CD8-positive, alpha-beta memory T cell (primary cell): ENCODE measurements at regions not wholly inside any gene's neighbourhood (a gene's known extent, or its start where the extent isn't known, plus 50 kb on each side); places are given as distances from the start of the nearest gene placed in this dataset.

Experiments used
- CTCF ChIA-PET: fragments of 350-600 bp; sonication (Branson Sonifier 250); formaldehyde crosslinking; loops from one replicate; lab custom pipeline; 2021; ENCODE audit warnings: antibody characterized with exemption; lab: Charles Lee
- POLR2A ChIA-PET: fragments of 350-600 bp; sonication (Branson Sonifier 250); formaldehyde crosslinking; loops from one replicate; lab custom pipeline; 2021; ENCODE audit warnings: antibody characterized with exemption; lab: Charles Lee
- DNase-seq, 5 donors: peaks; one replicate each; pipeline versions ENCODE4 v3.0.0 to v3.0.0-alpha.2; 2020 to 2022; ENCODE audit warnings: mixed read lengths in 1 of 5
- H3K27ac ChIP-seq: one replicate; pipeline ENCODE4 v1.7.0; 2013; ENCODE audit warnings: low read depth, mild to moderate bottlenecking, low read length, moderate library complexity
- H3K27me3 ChIP-seq: 2 replicates; pipeline ENCODE4 v1.7.0; 2013; ENCODE audit warnings: low read length, mild to moderate bottlenecking; ENCODE audit not compliant: insufficient read depth, poor library complexity, severe bottlenecking
- H3K36me3 ChIP-seq: 2 replicates; pipeline ENCODE4 v1.7.0; 2013; ENCODE audit warnings: mild to moderate bottlenecking, low read length, moderate library complexity; ENCODE audit not compliant: insufficient read depth
- H3K4me1 ChIP-seq: 2 replicates; pipeline ENCODE4 v1.7.0; 2013; ENCODE audit warnings: mild to moderate bottlenecking, low read length, moderate library complexity; ENCODE audit not compliant: insufficient read depth
- H3K4me3 ChIP-seq: 2 replicates; pipeline ENCODE4 v1.7.0; 2013; ENCODE audit warnings: mild to moderate bottlenecking, low read length
- H3K9me3 ChIP-seq: 2 replicates; pipeline ENCODE4 v1.7.0; 2013; ENCODE audit warnings: mild to moderate bottlenecking, low read length
- H3K27ac Mint-ChIP-seq, 8 donors: one replicate each; pipeline ENCODE4 v1.8.0; 2020 to 2021; ENCODE audit warnings: mixed read lengths in 8 of 8, mild to moderate bottlenecking in 6 of 8, inconsistent platforms in 3 of 8, moderate library complexity in 3 of 8
- H3K27me3 Mint-ChIP-seq, 2 donors: one replicate each; pipeline ENCODE4 v1.8.0; 2020 to 2021; ENCODE audit warnings: mixed read lengths in 2 of 2, mild to moderate bottlenecking in 1 of 2, moderate library complexity in 1 of 2
- H3K36me3 Mint-ChIP-seq, 3 donors: one replicate each; pipeline ENCODE4 v1.8.0; 2020 to 2021; ENCODE audit warnings: mixed read lengths in 3 of 3, inconsistent platforms in 1 of 3, mild to moderate bottlenecking in 1 of 3
- H3K4me1 Mint-ChIP-seq, 3 donors: one replicate each; pipeline ENCODE4 v1.8.0; 2020 to 2021; ENCODE audit warnings: mixed read lengths in 3 of 3, inconsistent platforms in 1 of 3, mild to moderate bottlenecking in 1 of 3
- H3K4me3 Mint-ChIP-seq, 7 donors: one replicate each; pipeline ENCODE4 v1.8.0; 2020 to 2021; ENCODE audit warnings: mixed read lengths in 7 of 7, mild to moderate bottlenecking in 6 of 7, moderate library complexity in 4 of 7, inconsistent platforms in 2 of 7
- H3K9me3 Mint-ChIP-seq, 5 donors: one replicate each; pipeline ENCODE4 v1.8.0; 2020 to 2022; ENCODE audit warnings: mixed read lengths in 5 of 5, mild to moderate bottlenecking in 3 of 5, moderate library complexity in 2 of 5, inconsistent platforms in 1 of 5

DNA sequence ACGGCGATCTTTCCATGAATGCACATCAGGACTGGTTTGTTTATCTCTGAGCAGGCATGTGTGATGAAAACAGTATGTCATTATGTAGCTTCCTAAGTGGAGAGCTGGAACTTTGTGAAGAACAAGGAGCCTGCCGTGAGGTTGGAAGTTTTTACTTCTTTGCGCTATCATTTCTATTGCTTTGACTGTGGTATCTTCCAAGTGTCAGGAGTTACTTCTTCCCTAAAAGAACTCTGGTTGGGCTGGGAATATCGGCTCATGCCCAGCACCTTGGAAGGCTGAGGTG, 167.4 kb upstream of the AHR start:
- Mint-ChIP-seq H3K4me3 (no peak overlapping the region), H3K4me1 (peaks cover 5 to 34% (median 21%) of the 10 kb centered on the region in 3 donors), H3K27me3 (no peaks in the 10 kb centered on the region), H3K36me3 (peaks cover 0 to 2% (median 0%) of the 10 kb centered on the region in 3 donors), H3K27ac (no peak overlapping the region), H3K9me3 (no peaks in the 10 kb centered on the region)
- H3K27me3 ChIP-seq = no peaks in the 10 kb centered on the region
- no peaks in the 10 kb centered on the region for H3K9me3 ChIP-seq
- ChIA-PET CTCF (no interaction called here), POLR2A (no interaction called here)
- no peak overlapping the region for H3K4me3 ChIP-seq
- no peak for DNase-seq
- no peaks in the 10 kb centered on the region for H3K4me1 ChIP-seq
- no peak overlapping the region for H3K27ac ChIP-seq
- no peaks in the 10 kb centered on the region for H3K36me3 ChIP-seq

- H3K9me3 Mint-ChIP-seq = no peaks in the 10 kb centered on the region
- H3K4me3 ChIP-seq = no peak overlapping the region
- no peaks in the 10 kb centered on the region for H3K9me3 ChIP-seq
- no peaks in the 10 kb centered on the region for H3K36me3 ChIP-seq
- peaks cover 0 to 2% (median 0%) of the 10 kb centered on the region in 3 donors for H3K36me3 Mint-ChIP-seq
- POLR2A ChIA-PET = no interaction called here
- DNase-seq = no peak
- H3K4me1 ChIP-seq = no peaks in the 10 kb centered on the region
- H3K27ac Mint-ChIP-seq = no peak overlapping the region
- peaks cover 8 to 31% (median 15%) of the 10 kb centered on the region in 3 donors for H3K4me1 Mint-ChIP-seq
- H3K4me3 Mint-ChIP-seq = no peak overlapping the region
- H3K27ac ChIP-seq = no peak overlapping the region
- no peaks in the 10 kb centered on the region for H3K27me3 Mint-ChIP-seq
- CTCF ChIA-PET = interaction anchor here (1.5 kb wide), 1 partner anchor 18 kb away, joined by 4 read pairs; no protein-coding TSS in a partner anchor
- no peaks in the 10 kb centered on the region for H3K27me3 ChIP-seq
Measured at GRCh38 chr7:17131983-17132655, 166.3 kb upstream of the AHR start.

GRCh38 chr7:17132726-17133125, 165.7 kb upstream of the AHR start:
- Mint-ChIP-seq H3K36me3 (peaks cover 0 to 2% (median 0%) of the 10 kb centered on the region in 3 donors), H3K27me3 (no peaks in the 10 kb centered on the region), H3K4me3 (no peak overlapping the region), H3K9me3 (no peaks in the 10 kb centered on the region), H3K27ac (no peak overlapping the region), H3K4me1 (peaks cover 9 to 33% (median 16%) of the 10 kb centered on the region in 3 donors)
- Histone ChIP-seq H3K9me3 (no peaks in the 10 kb centered on the region), H3K27ac (no peak overlapping the region), H3K36me3 (no peaks in the 10 kb centered on the region), H3K4me1 (peaks cover under 1% of the 10 kb centered on the region), H3K4me3 (no peak overlapping the region), H3K27me3 (no peaks in the 10 kb centered on the region)
- DNase-seq = no peak
- CTCF ChIA-PET = interaction anchor here (1.5 kb wide), 1 partner anchor 18 kb away, joined by 4 read pairs; no protein-coding TSS in a partner anchor
- POLR2A ChIA-PET = no interaction called here

- Mint-ChIP-seq H3K36me3 (peaks cover 0 to 2% (median 0%) of the 10 kb centered on the region in 3 donors), H3K27ac (peak overlapping the region in 1 of 8 donors; percentile 75), H3K27me3 (no peaks in the 10 kb centered on the region), H3K4me3 (peak overlapping the region in 1 of 7 donors; percentile 14), H3K4me1 (peaks cover 19 to 46% (median 29%) of the 10 kb centered on the region in 3 donors), H3K9me3 (no peaks in the 10 kb centered on the region)
- Histone ChIP-seq H3K9me3 (no peaks in the 10 kb centered on the region), H3K4me1 (peaks cover 13% of the 10 kb centered on the region), H3K4me3 (no peak overlapping the region), H3K36me3 (no peaks in the 10 kb centered on the region), H3K27me3 (no peaks in the 10 kb centered on the region), H3K27ac (no peak overlapping the region)
- DNase-seq = no peak
- ChIA-PET POLR2A (no interaction called here), CTCF (interaction anchor here (1.0 kb wide), 1 partner anchor 10 kb away, joined by 3 read pairs; no protein-coding TSS in a partner anchor)
Measured at GRCh38 chr7:17133977-17134376, 164.5 kb upstream of the AHR start.

DNA sequence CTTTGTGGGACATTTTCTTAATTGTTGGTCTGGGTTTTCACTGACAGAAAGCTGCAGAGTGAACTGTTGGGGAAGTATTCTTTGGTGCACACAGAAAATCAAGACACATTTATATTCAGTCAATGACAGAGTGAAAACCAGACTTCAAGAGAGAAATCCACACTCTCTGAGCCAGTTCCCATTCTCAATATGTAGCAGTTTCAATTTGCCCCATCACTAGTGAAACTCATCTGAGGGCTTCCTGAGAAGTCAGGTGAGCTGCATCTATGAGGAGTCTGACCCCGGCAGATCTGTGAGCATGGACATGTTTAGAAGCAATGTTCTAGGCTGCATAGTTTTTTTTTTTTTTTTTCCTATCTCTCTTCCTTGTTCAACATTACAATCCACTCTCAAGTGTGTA, 163.7 kb upstream of the AHR start:
- H3K36me3 ChIP-seq = no peaks in the 10 kb centered on the region
- H3K9me3 Mint-ChIP-seq = no peaks in the 10 kb centered on the region
- no peaks in the 10 kb centered on the region for H3K27me3 Mint-ChIP-seq
- H3K36me3 Mint-ChIP-seq = peaks cover 0 to 2% (median 0%) of the 10 kb centered on the region in 3 donors
- H3K27ac ChIP-seq = no peak overlapping the region
- no peak overlapping the region for H3K4me3 ChIP-seq
- no peak overlapping the region for H3K27ac Mint-ChIP-seq
- H3K4me3 Mint-ChIP-seq = peak overlapping the region in 1 of 7 donors; percentile 1
- DNase-seq = no peak
- H3K4me1 ChIP-seq = peaks cover 21% of the 10 kb centered on the region
- H3K4me1 Mint-ChIP-seq = peaks cover 27 to 54% (median 37%) of the 10 kb centered on the region in 3 donors
- no peaks in the 10 kb centered on the region for H3K27me3 ChIP-seq
- ChIA-PET POLR2A (no interaction called here), CTCF (interaction anchor here (1.0 kb wide), 1 partner anchor 9 kb away, joined by 3 read pairs; no protein-coding TSS in a partner anchor)
- H3K9me3 ChIP-seq = no peaks in the 10 kb centered on the region

DNA sequence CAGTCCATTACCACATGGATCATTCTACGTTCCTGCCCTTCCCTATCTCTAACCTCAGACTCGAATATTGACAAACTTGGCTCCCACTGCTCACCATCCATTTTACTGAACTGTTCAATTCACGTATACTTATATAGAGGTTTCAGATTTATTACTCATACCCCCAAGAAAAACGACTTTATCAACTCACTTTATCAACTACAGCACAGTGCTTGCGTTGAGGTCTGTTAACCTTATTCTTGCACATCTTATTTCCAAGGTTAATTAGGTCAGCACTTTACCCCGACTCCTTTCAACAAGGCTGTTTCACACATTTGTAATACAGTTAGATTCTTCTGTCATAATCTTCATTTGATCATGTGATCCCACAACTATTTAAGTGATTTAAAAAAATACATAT, 162.3 kb upstream of the AHR start:
- peak overlapping the region in 2 of 8 donors; percentile 9 to 34 for H3K27ac Mint-ChIP-seq
- Histone ChIP-seq H3K4me1 (peaks cover 29% of the 10 kb centered on the region), H3K4me3 (no peak overlapping the region), H3K27me3 (no peaks in the 10 kb centered on the region), H3K36me3 (no peaks in the 10 kb centered on the region), H3K27ac (no peak overlapping the region), H3K9me3 (no peaks in the 10 kb centered on the region)
- peaks cover 0 to 2% (median 0%) of the 10 kb centered on the region in 3 donors for H3K36me3 Mint-ChIP-seq
- H3K4me1 Mint-ChIP-seq = peaks cover 32 to 56% (median 39%) of the 10 kb centered on the region in 3 donors
- no peak overlapping the region for H3K4me3 Mint-ChIP-seq
- CTCF ChIA-PET = no interaction called here
- POLR2A ChIA-PET = no interaction called here
- H3K27me3 Mint-ChIP-seq = no peaks in the 10 kb centered on the region
- no peaks in the 10 kb centered on the region for H3K9me3 Mint-ChIP-seq
- no peak for DNase-seq

GRCh38 chr7:17139081-17139480, 159.4 kb upstream of the AHR start:
- H3K9me3 Mint-ChIP-seq = no peaks in the 10 kb centered on the region
- H3K4me1 Mint-ChIP-seq = peaks cover 48 to 78% (median 62%) of the 10 kb centered on the region in 3 donors
- peak overlapping the region; percentile 77 to 97 (median 88) for H3K27ac Mint-ChIP-seq
- H3K9me3 ChIP-seq = no peaks in the 10 kb centered on the region
- peak overlapping the region; percentile 23 to 68 (median 58) for H3K4me3 Mint-ChIP-seq
- peak in 1 of 5 donors; percentile 14 for DNase-seq
- peaks cover 0 to 1% (median 0%) of the 10 kb centered on the region in 3 donors for H3K36me3 Mint-ChIP-seq
- POLR2A ChIA-PET = interaction anchor here (0.6 kb wide), 1 partner anchor 74 kb away, joined by 3 read pairs; no protein-coding TSS in a partner anchor
- no peak overlapping the region for H3K27ac ChIP-seq
- H3K4me3 ChIP-seq = peak overlapping the region; percentile 2
- H3K27me3 ChIP-seq = no peaks in the 10 kb centered on the region
- H3K4me1 ChIP-seq = peaks cover 46% of the 10 kb centered on the region
- no peaks in the 10 kb centered on the region for H3K27me3 Mint-ChIP-seq
- H3K36me3 ChIP-seq = no peaks in the 10 kb centered on the region
- CTCF ChIA-PET = no interaction called here

DNA sequence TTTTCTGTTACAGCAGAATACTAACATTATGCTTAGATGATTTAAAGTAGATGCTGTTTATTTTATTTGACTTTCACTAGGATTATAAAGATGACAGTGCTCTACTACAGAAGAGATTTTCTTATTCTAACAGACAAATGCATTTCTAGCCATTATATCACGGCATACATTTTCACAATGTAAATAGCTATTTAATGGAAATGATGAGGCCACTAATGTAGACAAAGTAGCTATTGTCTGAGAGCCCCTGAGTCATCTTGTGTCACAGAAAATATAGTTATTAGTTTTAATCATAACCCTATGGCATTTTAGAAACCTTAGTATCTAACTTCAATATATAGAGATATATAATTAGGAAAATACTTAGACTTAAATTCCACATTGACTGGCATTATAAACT, 158.0 kb upstream of the AHR start:
- peaks cover 56 to 78% (median 69%) of the 10 kb centered on the region in 3 donors for H3K4me1 Mint-ChIP-seq
- Histone ChIP-seq H3K27ac (no peak overlapping the region), H3K4me3 (no peak overlapping the region), H3K36me3 (no peaks in the 10 kb centered on the region), H3K4me1 (peaks cover 57% of the 10 kb centered on the region), H3K9me3 (no peaks in the 10 kb centered on the region), H3K27me3 (no peaks in the 10 kb centered on the region)
- ChIA-PET POLR2A (interaction anchor here (0.7 kb wide), 1 partner anchor 57 kb away, joined by 5 read pairs; no protein-coding TSS in a partner anchor), CTCF (no interaction called here)
- no peaks in the 10 kb centered on the region for H3K9me3 Mint-ChIP-seq
- peaks cover 0 to 1% (median 0%) of the 10 kb centered on the region in 3 donors for H3K36me3 Mint-ChIP-seq
- no peaks in the 10 kb centered on the region for H3K27me3 Mint-ChIP-seq
- peak overlapping the region; percentile 51 to 97 (median 88) for H3K27ac Mint-ChIP-seq
- H3K4me3 Mint-ChIP-seq = no peak overlapping the region
- DNase-seq = no peak
